Esophagus mucosa (tissue), 1 donor: ENCODE measurements at regions not wholly inside any gene's neighbourhood (a gene's known extent, or its start where the extent isn't known, plus 50 kb on each side); places are given as distances from the start of the nearest gene placed in this dataset.
"Not testable (repeated sequence)": the region's sequence is repeated elsewhere in the genome, so short reads cannot be mapped to it uniquely, and the experiment has no call there.

Source experiments
- ATAC-seq: fragments of 200-7000 bp; cut with Tn5 transposase; one replicate; pipeline ENCODE4 v1.9.1; 2020
- donor health status: DM: yes; HTN: yes; CAD: no.

DNA sequence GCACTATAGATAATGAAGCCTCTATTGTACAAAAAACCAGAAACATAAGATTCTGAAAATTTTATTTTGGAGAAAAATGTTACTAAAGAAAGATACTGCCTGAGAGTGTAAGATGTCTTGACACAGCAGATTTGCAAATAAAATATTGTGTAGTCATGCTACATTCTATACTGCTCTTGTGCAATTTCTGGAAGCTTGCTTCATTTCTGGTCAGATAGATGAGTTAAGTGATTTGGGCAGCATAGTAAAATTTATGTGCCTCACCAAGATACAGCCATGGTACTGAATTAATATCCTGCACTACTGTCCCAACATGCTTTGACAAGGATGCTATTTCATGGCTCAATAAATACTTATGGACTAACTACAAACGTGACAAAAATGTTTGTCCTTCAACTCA lies 55.1 kb upstream of the STARD13 start:
- ATAC-seq: no peak

DNA sequence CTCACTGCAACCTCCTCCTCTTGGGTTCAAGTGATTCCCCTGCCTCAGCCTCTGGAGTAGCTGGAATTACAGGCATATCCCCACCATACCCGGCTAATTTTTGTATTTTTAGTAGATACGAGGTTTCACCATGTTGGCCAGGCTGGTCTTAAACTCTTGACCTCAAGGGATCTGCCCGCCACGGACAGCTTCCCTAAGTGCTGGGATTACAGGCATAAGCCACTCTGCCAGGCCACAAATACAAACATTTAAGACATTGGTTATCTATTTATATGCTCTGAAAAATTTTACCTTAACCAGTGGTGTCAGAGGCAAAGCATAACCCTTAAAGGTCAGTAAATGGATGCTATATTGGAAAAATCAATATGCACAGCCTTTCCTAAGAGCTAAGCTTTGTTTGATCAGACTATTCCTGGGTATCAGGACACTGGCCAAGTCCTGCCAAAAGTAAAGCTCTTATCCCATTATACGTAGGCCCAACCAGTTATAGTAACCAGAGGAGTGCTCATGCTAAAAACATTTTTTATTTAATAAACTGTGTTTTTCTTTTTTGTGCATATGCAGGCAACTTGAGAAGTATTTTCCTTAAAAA lies 56.4 kb upstream of the STARD13 start:
- ATAC-seq: no peak

DNA sequence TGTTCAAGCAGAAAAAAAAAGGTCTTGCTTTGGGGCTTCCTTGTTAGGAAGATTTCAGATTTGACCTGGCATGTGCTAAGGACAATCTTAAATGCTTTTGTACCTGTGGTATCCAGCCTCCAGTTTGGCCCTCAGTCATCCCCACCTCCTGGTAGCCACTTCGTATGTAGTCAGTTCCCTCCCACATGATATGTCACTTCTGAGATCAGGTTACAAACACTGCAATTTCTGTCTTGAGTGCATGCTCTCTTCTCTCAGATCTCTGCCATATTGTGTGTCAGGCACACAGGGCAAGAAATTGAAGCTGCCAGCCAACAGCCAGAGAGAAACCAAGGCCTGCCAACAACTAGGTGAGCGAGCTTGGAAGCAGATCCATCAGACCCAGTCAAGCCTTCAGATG lies 60.3 kb upstream of the STARD13 start:
- ATAC-seq: no peak

DNA sequence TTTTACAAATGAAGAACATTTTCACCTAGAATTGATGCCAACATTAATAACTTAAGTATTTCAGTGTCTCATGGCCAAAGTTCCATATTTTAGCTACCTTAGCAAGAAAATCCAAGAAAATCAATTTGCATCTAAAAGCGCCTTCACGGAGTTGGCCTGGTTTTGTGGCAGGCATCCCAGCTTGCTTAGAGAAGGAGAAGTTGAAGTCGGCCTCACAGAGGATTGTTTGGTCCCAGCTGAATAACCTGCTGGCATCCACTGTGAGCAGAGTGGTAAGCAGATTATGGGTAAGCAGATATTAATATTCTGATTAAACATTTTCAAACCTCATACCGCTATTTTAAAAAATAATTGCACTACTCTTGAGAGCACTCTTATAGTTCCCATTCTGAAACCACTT lies 62.3 kb upstream of the STARD13 start:
- no peak for ATAC-seq

DNA sequence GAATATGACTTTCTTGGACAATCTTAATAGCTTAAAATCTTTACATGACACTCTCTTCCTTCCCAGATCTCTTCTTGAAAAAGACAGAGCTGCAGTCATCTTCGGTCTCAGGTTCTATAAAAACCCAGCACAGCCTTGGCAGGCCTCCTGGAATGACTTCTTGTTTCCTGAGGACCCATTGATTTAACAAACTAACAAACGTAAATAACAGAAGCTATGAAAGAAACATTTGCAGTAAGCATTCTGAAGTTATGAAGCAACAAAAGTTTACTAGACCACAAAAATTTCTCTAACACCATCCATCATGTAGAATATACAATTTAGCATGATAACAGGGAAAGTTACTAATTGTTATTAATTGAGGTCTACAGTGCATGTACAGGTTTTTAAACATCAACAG lies 62.8 kb upstream of the STARD13 start:
- no peak for ATAC-seq

DNA sequence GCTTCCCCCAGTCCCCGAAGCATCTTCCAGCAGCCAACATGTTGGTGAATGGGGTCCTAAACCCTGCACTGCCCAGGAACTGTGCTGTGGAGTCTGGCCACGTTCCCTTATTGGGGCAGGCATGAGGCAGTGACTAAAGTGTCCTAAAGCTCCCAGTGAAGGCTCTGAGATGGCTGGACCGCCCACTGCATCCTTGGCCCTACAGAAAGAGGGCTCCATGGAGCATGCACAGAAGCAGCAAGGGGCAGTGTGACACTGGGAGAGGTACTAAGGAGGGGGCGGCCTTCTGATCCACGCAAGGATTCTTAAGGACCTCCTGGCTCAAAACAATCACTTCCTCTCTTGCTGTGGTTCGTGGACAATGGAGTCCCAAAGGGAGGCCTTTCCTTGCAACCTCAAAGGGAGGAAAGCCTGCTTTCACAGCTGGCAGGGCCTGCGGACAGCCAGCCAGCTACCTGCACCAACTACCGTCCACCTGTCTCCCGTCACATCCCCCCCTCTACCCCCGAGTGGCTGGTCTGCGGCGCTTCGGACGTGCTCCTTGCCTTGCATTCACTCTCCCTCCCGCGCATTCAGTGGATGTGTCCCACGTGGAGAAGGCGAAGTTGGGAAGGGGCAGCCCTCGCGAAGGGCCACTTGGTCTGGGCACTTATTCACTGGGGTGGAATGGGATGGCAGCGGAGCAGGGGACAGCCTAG lies 63.9 kb upstream of the STARD13 start:
- peak; percentile 8 for ATAC-seq

DNA sequence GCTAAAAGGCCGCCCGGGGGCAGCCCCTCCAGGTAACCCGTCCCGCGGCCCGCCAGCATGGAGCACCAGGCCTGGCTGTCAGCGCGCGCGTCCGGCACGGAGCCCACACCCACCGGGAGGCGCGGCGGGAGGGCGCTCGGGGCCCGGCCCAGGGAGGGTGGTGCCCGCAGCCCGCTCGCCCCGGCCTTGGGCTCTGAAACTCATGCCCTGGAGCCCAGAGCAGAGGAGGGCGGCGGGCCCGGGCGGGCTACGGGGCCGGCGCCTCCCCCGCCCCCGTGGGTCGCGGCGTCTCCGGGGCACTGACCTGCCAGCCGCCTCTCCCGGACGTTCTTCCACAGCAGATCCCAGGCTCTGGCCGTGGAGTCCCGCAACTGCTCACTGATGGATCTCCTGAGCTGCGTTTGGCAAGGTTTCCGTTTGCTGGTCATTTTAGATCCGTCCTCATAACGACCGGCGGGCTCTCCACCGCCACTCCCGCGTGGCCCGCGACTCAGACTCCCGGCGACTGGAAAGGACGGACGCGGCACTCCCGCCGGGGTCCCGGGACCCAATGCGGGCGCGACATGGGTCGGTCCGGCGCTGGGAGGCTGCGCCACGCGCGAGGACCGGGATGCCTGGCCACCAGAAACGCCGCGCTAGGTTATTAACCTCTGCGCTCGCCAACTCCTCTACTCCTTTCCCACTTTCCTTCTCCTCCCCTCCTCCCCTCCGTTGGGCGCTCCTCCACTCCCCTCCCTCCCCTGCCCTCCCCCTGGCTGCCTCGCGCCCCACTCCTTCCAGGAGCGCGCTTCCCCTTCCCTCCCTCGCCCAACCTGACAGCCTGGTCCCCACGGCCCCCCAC lies 64.7 kb upstream of the STARD13 start:
- peak; percentile 57 for ATAC-seq

DNA sequence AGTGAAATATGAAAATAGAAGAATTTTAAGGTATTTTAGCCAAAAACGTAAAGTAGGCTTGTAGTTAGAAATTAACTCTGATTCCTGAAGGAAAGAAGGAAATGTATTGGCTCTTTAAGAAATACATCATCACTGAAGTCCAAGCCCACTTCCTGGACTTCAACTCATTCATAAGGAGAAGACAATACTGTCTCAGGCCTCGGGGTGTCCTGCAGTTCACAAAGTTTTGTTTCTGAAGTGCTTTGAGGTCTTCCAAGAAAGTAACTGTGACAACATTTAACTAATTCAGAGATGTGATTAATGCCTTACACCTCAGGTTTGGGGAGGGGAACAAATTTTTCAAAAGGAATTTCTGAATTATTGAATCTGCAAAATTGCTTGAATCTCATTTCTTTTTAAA lies 65.8 kb upstream of the STARD13 start:
- ATAC-seq: no peak

DNA sequence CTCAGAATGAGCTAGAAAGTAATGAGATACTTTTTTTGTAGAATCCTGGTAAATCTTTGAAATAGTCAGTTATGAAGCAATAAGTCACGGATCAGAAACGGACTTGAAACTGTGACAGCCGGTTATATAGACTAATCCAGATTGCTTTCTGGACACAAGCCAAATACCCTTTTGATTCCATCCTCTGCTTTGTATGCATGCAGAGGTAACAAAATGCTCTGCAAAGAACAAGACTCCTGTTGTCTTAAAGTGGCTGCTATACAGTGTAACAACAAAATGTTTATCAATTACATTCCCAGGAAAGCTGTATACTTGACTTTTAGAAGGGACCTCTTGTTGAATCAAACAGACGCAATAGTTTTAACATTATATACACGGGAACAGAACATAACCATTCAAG lies 66.5 kb upstream of the STARD13 start:
- no peak for ATAC-seq

DNA sequence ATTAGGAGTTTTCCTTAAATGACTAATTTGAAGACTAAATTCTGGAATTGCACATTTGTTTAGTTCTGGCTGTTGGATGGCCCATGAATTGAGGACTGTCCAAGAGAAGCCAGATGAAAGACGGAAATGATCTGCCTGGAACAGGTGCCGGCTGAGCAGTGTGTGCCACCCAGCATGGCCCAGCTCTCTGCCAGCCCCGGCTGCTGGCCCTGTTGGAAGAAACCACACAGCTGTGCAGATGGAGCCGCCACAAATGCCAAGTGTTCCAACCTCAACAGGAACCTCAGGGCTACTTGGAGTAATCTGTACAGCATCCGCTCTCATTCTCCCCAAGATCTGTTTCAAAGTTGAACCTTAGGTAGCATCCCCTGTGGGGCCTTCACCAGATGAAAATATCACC lies 67.0 kb upstream of the STARD13 start:
- ATAC-seq: no peak

DNA sequence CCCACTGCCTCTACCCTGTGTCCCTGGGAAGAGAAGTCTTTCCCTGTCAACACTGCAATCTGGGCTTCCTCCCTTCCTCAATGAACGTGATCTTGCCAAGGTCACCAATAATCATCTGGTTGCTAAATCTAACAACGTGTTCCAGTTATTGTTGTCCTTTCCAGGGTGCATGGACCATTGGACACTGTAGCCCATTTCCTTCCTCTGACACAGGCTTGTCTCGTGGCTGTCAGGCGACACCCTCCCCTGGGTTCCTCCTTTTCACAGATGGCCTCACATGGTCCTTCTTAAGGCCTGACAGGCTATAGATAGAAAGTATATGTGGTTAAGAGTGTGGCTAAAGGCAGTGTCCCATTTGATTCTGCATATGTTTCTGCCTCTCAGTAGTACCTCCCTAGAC lies 67.7 kb upstream of the STARD13 start:
- peak; percentile 43 for ATAC-seq

DNA sequence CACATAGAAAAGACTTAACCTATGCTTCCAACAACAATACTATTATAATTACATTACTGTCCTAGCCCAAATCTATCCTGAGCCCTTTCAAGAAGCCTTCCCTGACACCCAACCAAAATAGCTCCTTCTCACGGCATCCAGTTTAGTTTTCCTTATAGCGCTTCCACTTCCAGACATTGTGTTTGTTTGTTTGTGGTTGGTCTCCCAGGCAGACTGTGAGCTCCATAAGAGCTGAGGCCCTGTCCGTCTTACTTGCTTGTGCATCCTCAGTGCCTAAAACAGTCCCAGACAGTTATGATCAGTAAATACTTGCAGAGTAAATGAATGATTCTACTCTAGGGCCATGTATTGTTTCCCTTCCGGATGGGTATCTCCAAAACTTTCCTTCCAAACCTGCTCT lies 68.1 kb upstream of the STARD13 start:
- no peak for ATAC-seq

DNA sequence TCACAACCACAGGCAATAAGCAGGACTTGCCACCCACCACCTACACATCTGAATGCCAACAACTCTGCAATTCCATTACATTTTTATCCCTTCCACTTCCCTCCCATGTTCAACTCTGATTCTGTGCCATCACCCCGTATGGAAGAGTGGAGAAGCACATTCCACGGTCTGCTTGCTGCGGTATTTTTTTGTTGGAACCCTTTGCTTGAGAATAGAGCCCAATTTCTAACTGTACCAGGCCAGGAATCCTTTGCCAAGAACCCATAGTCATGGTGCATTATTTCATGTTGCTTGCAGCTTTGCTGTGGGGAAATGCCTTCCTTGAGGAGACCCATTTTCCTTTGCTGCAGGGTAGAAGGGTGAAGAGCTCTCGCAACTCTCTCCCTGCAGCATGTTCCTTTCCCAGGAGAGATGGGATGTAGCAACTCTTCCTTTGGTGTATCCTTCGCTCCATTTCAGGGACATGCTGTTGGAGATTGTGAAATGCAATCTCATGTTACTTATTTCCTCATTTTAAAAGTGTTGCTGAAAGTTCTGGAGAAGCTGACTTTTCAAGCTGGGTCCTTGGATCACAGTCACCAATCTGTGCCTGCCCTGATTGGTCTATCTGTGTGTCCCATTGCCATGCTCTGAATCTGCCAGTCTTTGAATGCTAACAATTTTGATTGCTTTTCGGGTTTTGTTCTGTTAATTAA lies 69.8 kb upstream of the STARD13 start:
- ATAC-seq: no peak

DNA sequence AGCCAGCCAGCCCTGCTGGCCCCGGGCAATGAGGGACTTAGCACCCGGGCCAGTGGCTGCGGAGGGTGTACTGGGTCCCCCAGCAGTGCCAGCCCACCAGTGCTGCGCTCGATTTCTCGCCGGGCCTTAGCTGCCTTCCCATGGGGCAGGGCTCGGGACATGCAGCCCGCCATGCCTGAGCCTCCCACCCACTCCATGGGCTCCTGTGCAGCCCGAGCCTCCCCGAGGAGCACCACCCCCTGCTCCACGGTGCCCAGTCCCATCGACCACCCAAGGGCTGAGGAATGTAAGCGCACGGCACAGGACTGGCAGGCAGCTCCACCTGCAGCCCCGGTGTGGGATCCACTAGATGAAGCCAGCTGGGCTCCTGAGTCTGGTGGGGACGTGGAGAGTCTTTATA lies 72.5 kb upstream of the STARD13 start:
- not testable (repeated sequence) for ATAC-seq

DNA sequence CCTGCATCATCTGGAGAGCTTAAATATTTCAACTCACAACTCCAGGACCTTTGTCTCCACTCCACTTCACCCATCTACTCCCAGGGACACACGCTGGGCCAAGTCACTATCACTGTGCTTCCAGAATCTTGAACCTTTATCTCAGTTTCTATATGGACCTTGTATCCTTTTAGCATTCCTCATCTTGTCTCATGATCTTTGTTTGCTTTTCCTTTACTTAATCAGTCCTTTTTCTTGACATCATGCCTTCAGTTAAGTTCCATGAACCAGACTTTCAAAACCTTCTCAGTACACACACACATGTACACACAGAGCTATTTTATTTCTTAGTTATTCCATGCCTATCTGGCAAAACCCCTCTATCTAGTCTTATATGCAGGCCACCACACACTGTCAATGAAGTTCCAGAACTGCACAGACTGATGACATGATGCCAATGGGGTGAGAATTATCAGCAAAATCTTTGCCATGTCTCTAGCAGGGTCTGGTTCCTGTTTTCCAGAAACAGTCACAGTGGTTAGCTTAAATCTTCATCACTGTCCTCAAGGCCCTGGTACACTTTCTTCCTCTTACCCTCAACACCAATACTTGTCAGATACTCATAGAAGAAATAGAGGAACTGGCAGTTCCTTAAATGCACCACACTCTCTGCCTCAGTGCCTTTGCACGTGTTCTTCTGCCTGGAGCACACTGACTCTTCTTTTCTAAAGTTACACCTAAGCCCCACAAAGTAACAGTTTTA lies 77.6 kb upstream of the STARD13 start:
- ATAC-seq: peak; percentile 17

DNA sequence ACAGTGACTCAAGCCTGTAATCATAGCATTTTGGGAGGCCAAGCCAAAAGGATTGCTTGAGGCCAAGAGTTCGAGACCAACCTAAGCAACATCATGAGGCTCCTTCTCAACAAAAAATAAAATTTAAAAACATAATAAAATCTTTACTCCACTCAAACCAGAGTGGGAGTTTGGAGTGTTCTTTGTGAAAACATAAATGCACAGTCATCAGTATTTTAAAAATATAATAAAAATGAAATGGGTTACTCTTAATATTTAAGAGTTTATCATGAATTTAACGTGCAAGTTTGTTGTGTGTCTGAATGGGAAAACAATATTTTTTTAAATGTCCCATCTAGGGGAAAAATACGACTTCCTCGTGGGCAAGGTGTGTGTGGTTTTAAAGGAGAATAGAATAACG lies 78.6 kb upstream of the STARD13 start:
- no peak for ATAC-seq

DNA sequence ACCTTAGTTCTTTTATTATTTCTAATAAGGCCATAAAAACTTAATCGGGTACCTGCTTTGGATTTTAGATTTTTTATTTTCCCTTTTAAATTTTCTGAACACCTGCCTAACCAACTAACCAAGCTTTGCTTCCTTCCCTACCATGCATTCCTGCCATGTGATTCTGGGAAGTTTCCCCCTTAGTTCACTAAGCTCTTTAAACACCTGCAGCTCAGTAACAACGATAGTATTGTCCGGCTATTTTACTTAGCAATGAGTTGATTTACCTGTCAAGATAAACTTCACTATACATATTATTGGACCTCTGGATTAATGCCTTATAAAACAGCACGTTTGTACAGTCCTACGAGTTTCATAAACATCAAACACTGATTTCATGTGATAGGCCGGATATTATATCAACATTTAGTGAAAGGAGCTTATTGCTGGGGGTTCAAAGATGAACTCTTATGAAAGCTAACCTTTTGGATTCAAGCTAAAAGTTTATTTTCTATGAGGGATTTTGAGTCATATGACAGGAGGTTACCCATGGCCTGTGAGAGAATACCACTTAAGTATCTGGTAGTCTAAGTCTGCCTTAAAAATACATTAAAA lies 81.0 kb upstream of the STARD13 start:
- no peak for ATAC-seq

DNA sequence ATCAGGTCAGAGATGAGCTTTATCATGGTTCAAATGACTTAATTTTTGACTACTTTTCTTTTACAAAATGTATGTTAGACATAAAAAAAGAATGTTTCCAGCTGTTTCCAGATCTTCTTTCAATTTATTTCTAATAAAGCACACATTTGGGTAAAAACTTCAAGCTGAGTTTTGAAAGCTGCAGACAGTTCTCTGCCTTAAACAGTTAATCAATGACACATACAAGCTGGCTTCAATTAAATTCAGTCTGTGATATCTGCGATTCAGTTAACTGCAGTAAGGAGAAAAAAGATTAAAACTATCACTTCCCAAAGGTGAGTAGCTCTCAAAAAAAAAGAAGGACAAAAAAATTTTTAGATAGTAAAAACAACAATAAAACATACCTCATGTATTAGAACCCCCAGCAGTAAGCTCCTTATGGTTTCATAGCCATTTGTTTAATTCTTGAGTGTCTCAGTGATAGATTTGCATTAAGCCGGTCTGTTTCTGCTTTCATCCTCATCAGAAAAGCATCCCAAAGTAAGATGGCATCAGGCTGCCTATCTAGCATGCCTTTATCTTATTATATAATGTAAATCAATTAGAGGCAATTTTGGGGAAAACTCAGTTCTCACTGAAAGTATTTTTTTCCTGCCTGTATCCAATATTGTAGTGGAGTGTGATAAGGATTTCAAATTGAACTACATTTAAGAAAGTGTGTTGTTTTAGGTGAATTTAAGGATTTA lies 81.8 kb upstream of the STARD13 start:
- no peak for ATAC-seq

DNA sequence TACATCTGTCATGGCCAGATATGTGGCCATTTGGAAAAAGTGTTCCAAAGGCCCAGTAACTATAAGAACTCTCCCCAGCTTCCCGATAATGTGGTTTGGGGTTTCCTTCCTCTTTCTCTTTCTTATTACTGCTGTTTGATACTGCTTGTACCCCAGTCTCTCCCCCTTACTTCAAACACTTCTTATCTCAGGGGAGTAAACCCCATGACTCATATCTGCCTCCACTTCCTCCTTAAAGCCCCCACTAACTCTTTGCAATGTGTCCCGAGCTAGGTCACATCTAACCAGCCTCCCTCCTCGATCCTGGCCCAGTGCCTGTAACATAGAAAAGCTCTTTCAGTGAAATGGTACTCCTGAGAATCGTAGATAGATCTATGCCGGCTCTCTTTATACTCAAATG lies 82.4 kb upstream of the STARD13 start:
- ATAC-seq: no peak

DNA sequence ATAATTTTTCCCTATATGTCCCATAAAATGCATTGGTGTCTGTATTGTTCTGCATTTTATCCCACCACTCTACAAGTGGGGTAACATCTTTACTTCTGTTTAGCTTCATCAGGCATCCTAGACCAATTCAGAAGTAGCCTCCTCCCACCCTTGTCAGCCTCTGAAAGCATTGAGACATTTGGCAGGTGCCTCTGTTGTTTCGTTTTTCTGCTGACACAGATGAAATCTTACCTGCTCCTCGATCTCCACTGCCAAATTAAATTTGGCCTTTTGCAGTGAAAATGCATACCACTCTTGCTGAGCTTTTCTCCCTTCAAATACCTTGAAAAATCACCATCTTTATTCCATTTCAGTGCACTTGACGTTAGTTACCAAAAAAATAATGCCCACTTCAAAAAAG lies 83.5 kb upstream of the STARD13 start:
- ATAC-seq: no peak

DNA sequence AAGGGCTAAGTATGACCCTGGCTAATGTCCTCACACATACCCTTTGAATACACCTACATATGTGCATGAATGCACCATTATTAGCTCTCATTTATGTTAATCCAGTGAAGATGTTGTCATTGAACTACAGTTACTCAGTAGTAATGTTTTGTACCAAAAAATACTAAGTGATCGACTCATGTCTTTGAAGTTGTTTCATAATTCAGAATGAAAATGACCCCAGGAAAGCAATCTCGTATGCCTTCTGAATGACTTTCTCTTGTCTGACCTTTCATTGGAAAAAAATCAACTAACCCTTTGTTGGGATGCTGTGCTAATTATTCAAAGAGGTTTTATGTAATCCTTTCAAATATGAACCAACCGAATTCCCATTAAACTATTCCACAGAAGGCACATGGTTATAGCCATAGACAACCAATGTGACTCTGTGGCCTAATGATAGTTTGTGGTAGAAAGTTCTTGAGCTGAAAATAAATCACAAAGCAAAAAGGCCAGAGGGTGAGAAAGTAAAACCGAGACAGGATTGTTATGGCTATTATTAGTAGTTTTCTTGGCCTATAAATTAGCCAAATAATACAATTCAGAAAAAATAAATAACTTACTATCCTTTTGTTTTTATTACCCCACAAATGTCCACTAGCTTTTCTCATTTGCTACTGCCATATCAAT lies 86.8 kb upstream of the STARD13 start:
- ATAC-seq: no peak
